ENCODE measurements at regions not wholly inside any gene's neighbourhood (a gene's known extent, or its start where the extent isn't known, plus 50 kb on each side); places are given as distances from the start of the nearest gene placed in this dataset.

DNA sequence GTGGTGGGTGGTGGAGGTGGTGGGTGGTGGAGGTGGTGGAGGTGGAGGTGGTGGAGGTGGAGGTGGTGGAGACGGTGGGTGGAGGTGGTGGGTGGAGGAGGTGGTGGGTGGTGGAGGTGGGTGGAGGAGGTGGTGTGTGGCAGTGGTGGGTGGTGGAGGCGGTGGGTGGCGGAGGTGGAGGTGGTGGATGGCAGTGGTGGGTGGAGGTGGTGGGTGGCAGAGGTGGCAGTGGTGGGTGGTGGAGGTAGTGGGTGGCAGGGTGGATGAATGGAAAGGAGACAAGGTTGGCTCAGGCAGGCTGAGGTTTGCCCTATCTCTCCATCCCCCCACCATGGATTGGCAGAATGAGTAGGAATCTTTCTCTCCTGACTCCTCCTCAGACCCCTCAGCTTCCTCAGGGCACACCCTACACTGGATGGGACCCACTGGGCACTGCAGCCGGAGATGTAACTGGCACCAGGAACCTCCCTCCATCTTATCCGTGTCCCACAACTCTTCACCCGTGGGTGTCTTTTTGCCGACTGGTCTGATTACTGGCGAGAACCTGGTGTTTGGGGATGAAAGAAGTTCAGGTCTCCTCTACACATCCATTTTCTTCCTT, 166.3 kb downstream of the C9orf50 start:
- no peak for ATAC-seq (ENCODE audit: low read depth)

DNA sequence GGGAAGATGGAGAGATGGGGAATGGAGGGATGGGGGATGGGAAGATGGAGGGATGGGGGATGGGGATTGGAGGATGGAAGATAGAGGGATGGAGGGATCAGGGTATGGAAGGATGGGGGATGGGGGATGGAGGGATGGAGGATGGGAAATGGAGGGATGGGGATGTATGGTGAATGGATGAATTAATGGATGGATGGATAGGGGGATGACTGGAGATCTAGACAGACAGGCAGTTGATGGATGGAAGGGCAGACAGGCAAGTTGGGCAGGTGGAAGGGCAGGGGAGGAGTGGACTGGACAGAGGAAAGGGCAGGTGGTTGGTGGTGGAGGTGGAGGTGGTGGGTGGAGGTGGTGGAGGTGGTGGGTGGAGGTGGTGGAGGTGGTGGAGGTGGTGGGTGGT, 167.2 kb downstream of the C9orf50 start:
- Histone ChIP-seq H3K4me1 (ENCODE audit: insufficient read depth, poor library complexity, severe bottlenecking) (no peaks in the 10 kb centered on the region), H3K9me3 (ENCODE audit: severe bottlenecking) (no peaks in the 10 kb centered on the region), H3K27ac (ENCODE audit: poor library complexity, severe bottlenecking) (no peak overlapping the region), H3K36me3 (ENCODE audit: low read depth) (no peaks in the 10 kb centered on the region), H3K27me3 (ENCODE audit: insufficient read depth, poor library complexity, severe bottlenecking) (no peaks in the 10 kb centered on the region), H3K4me3 (ENCODE audit: severe bottlenecking) (no peak overlapping the region)
- DNase-seq (ENCODE audit: low spot score) (no peak), ATAC-seq (ENCODE audit: low read depth) (no peak)
- TF ChIP-seq, protein P1, sequence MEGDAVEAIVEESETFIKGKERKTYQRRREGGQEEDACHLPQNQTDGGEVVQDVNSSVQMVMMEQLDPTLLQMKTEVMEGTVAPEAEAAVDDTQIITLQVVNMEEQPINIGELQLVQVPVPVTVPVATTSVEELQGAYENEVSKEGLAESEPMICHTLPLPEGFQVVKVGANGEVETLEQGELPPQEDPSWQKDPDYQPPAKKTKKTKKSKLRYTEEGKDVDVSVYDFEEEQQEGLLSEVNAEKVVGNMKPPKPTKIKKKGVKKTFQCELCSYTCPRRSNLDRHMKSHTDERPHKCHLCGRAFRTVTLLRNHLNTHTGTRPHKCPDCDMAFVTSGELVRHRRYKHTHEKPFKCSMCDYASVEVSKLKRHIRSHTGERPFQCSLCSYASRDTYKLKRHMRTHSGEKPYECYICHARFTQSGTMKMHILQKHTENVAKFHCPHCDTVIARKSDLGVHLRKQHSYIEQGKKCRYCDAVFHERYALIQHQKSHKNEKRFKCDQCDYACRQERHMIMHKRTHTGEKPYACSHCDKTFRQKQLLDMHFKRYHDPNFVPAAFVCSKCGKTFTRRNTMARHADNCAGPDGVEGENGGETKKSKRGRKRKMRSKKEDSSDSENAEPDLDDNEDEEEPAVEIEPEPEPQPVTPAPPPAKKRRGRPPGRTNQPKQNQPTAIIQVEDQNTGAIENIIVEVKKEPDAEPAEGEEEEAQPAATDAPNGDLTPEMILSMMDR (IDR thresholded peaks at IDR 0.05; ENCODE audit: poor library complexity, severe bottlenecking), result no peak

More for the DNA sequence above, 166.3 kb downstream of the C9orf50 start:
- no peak overlapping the region for H3K27ac ChIP-seq (ENCODE audit: poor library complexity, severe bottlenecking)
- H3K9me3 ChIP-seq (ENCODE audit: severe bottlenecking), result no peaks in the 10 kb centered on the region
- DNase-seq (ENCODE audit: low spot score), result no peak
- no peaks in the 10 kb centered on the region for H3K4me1 ChIP-seq (ENCODE audit: insufficient read depth, poor library complexity, severe bottlenecking)
- TF ChIP-seq, protein P1 (IDR thresholded peaks at IDR 0.05; ENCODE audit: poor library complexity, severe bottlenecking), result no peak
- H3K36me3 ChIP-seq (ENCODE audit: low read depth), result no peaks in the 10 kb centered on the region
- H3K4me3 ChIP-seq (ENCODE audit: severe bottlenecking), result no peak overlapping the region
- H3K27me3 ChIP-seq (ENCODE audit: insufficient read depth, poor library complexity, severe bottlenecking), result no peaks in the 10 kb centered on the region

DNA sequence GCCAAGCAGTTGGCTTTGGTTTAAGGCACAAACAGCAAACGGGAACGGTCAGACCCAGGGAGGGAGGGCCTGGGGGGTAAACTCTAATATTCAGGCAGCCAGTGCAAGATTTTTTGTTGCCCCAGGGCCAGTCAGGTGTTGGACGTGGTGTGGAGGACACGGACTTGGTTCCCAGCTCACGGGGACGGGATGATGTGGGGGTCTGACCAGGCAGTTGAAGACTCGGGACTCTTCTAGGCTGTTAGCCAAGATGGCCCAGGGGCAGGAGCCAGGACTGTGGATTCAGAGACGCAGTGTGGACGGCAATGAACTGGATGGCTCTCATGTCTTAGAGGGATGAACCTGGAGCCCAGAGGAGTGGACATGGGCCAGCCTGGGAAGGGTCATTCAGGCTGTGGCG, 169.2 kb downstream of the C9orf50 start:
- Histone ChIP-seq H3K27me3 (ENCODE audit: insufficient read depth, poor library complexity, severe bottlenecking) (no peaks in the 10 kb centered on the region), H3K4me1 (ENCODE audit: insufficient read depth, poor library complexity, severe bottlenecking) (no peaks in the 10 kb centered on the region), H3K36me3 (ENCODE audit: low read depth) (no peaks in the 10 kb centered on the region), H3K27ac (ENCODE audit: poor library complexity, severe bottlenecking) (no peak overlapping the region), H3K9me3 (ENCODE audit: severe bottlenecking) (no peaks in the 10 kb centered on the region), H3K4me3 (ENCODE audit: severe bottlenecking) (no peak overlapping the region)
- DNase-seq (ENCODE audit: low spot score), result no peak
- TF ChIP-seq, protein P1 (IDR thresholded peaks at IDR 0.05; ENCODE audit: poor library complexity, severe bottlenecking), result no peak
- ATAC-seq (ENCODE audit: low read depth), result no peak

DNA sequence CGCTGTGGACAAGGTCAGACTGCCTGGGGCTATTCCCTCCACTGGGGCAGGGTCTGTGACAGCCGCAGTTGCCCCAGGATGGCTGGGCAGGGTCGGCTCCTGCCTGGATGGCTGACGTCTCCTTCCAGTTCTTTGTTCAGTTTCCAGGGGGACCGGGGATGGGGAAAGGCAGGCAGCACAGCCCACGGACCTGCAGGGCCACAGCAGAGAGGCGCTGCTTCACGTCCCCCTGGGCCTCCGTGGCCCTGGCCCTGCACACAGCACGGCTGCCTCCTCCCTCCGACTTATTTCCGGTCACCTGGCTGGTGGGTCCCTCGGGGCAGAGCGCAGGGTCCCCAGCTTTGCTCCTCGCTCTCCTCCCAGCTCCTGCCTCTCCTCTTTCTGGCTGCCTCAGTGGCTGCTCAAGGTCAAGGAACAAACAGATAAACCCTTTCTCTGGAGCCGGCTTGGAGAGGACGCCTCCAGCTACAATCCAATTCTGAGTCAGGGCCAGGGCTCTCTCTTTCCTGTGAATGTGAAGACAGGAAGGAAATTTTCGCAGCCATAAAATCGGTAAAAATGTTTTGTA, 169.7 kb downstream of the C9orf50 start:
- H3K27me3 ChIP-seq (ENCODE audit: insufficient read depth, poor library complexity, severe bottlenecking), result no peaks in the 10 kb centered on the region
- no peaks in the 10 kb centered on the region for H3K36me3 ChIP-seq (ENCODE audit: low read depth)
- no peaks in the 10 kb centered on the region for H3K9me3 ChIP-seq (ENCODE audit: severe bottlenecking)
- H3K4me3 ChIP-seq (ENCODE audit: severe bottlenecking), result no peak overlapping the region
- ATAC-seq (ENCODE audit: low read depth) (no peak), DNase-seq (ENCODE audit: low spot score) (no peak)
- no peak overlapping the region for H3K27ac ChIP-seq (ENCODE audit: poor library complexity, severe bottlenecking)
- TF ChIP-seq, protein P1 (IDR thresholded peaks at IDR 0.05; ENCODE audit: poor library complexity, severe bottlenecking), result no peak
- H3K4me1 ChIP-seq (ENCODE audit: insufficient read depth, poor library complexity, severe bottlenecking), result no peaks in the 10 kb centered on the region

DNA sequence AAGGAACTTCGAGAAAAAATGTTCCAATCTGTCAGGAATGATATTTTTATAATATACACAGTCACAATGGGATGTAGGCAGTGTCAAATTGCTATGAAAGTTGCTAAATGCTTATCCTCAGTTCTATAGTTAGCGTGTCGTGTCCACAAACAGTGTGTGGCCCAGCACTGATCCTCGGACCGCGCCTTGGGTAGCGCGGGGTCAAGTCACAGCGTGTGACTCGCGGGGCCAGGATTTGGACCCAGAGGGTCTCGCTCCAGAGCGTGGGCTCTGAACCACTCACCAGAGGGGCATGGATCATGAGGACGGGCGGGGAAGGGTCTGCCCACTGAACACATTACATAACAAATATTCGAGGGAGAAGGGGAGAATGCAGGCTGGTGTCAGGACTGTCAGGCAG, 171.8 kb downstream of the C9orf50 start:
- H3K9me3 ChIP-seq (ENCODE audit: severe bottlenecking), result no peaks in the 10 kb centered on the region
- ATAC-seq (ENCODE audit: low read depth), result no peak
- H3K4me3 ChIP-seq (ENCODE audit: severe bottlenecking), result no peak overlapping the region
- no peak overlapping the region for H3K27ac ChIP-seq (ENCODE audit: poor library complexity, severe bottlenecking)
- H3K4me1 ChIP-seq (ENCODE audit: insufficient read depth, poor library complexity, severe bottlenecking), result no peaks in the 10 kb centered on the region
- no peak for DNase-seq (ENCODE audit: low spot score)
- TF ChIP-seq, protein P1 (IDR thresholded peaks at IDR 0.05; ENCODE audit: poor library complexity, severe bottlenecking), result no peak
- no peaks in the 10 kb centered on the region for H3K27me3 ChIP-seq (ENCODE audit: insufficient read depth, poor library complexity, severe bottlenecking)
- H3K36me3 ChIP-seq (ENCODE audit: low read depth), result no peaks in the 10 kb centered on the region

All from RWPE2 (cell line).